ENCODE measurements at regions not wholly inside any gene's neighbourhood (a gene's known extent, or its start where the extent isn't known, plus 50 kb on each side); places are given as distances from the start of the nearest gene placed in this dataset.

DNA sequence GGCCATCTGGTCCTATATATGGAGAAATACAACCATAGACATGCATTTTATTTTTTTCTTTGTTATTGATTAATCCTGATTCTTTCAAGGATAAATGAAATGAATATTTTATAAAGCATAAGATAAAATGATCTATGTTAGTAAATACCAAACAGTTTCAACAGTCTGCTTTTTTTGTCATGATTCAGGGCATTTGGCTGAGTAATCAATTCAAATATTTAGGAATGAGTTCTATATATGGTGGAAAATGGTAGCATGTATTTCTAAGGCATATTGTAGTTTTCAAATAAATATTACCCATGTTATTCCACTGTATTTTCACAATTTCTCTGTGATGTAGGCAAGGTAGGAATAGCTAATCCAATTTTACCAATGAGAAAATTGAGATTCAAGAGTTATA lies 287.5 kb upstream of the FKBP1C start (continued):
- TF ChIP-seq, protein P1, sequence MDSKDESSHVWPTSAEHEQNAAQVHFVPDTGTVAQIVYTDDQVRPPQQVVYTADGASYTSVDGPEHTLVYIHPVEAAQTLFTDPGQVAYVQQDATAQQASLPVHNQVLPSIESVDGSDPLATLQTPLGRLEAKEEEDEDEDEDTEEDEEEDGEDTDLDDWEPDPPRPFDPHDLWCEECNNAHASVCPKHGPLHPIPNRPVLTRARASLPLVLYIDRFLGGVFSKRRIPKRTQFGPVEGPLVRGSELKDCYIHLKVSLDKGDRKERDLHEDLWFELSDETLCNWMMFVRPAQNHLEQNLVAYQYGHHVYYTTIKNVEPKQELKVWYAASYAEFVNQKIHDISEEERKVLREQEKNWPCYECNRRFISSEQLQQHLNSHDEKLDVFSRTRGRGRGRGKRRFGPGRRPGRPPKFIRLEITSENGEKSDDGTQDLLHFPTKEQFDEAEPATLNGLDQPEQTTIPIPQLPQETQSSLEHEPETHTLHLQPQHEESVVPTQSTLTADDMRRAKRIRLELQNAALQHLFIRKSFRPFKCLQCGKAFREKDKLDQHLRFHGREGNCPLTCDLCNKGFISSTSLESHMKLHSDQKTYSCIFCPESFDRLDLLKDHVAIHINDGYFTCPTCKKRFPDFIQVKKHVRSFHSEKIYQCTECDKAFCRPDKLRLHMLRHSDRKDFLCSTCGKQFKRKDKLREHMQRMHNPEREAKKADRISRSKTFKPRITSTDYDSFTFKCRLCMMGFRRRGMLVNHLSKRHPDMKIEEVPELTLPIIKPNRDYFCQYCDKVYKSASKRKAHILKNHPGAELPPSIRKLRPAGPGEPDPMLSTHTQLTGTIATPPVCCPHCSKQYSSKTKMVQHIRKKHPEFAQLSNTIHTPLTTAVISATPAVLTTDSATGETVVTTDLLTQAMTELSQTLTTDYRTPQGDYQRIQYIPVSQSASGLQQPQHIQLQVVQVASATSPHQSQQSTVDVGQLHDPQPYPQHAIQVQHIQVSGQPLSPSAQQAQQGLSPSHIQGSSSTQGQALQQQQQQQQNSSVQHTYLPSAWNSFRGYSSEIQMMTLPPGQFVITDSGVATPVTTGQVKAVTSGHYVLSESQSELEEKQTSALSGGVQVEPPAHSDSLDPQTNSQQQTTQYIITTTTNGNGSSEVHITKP (tag by site-specific recombination; IDR thresholded peaks at IDR 0.05): no peak
- no peak for TF ChIP-seq AEBP2 (tag by site-specific recombination; IDR thresholded peaks at IDR 0.05; ENCODE audit: borderline replicate concordance)
- no peak for TF ChIP-seq ZNF248 (tag by site-specific recombination; IDR thresholded peaks at IDR 0.05)
- TF ChIP-seq ZNF473 (tag by site-specific recombination; IDR thresholded peaks at IDR 0.05): no peak
- TF ChIP-seq ZNF211 (tag by site-specific recombination; IDR thresholded peaks at IDR 0.05; ENCODE audit: low read depth): no peak

- TF ChIP-seq, protein P2, sequence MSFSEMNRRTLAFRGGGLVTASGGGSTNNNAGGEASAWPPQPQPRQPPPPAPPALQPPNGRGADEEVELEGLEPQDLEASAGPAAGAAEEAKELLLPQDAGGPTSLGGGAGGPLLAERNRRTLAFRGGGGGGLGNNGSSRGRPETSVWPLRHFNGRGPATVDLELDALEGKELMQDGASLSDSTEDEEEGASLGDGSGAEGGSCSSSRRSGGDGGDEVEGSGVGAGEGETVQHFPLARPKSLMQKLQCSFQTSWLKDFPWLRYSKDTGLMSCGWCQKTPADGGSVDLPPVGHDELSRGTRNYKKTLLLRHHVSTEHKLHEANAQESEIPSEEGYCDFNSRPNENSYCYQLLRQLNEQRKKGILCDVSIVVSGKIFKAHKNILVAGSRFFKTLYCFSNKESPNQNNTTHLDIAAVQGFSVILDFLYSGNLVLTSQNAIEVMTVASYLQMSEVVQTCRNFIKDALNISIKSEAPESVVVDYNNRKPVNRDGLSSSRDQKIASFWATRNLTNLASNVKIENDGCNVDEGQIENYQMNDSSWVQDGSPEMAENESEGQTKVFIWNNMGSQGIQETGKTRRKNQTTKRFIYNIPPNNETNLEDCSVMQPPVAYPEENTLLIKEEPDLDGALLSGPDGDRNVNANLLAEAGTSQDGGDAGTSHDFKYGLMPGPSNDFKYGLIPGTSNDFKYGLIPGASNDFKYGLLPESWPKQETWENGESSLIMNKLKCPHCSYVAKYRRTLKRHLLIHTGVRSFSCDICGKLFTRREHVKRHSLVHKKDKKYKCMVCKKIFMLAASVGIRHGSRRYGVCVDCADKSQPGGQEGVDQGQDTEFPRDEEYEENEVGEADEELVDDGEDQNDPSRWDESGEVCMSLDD (tag by site-specific recombination; IDR thresholded peaks at IDR 0.05): no peak
- TF ChIP-seq PRDM4 (tag by site-specific recombination; IDR thresholded peaks at IDR 0.05): no peak
- POLR2A ChIA-PET: no interaction called here
- CTCF ChIA-PET: no interaction called here
- H3K4me1 ChIP-seq (ENCODE audit: control insufficient read depth, insufficient read depth, low read length): no peaks in the 10 kb centered on the region
- no peaks in the 10 kb centered on the region for H3K9me3 ChIP-seq (ENCODE audit: control insufficient read depth, insufficient read depth, low read depth, low read length)
- H3K36me3 ChIP-seq (ENCODE audit: control insufficient read depth in 2 of 2, insufficient read depth in 1 of 2, low read length in 2 of 2): no peaks in the 10 kb centered on the region
- H3K27ac ChIP-seq (ENCODE audit: extremely low read depth, low read depth, low read length): no peak overlapping the region
- no peak overlapping the region for H3K4me3 ChIP-seq (ENCODE audit: low read depth, low read length)
These were observed 270.4 kb upstream of the FKBP1C start for GRCh38 chr6:62940848-62941247.

DNA sequence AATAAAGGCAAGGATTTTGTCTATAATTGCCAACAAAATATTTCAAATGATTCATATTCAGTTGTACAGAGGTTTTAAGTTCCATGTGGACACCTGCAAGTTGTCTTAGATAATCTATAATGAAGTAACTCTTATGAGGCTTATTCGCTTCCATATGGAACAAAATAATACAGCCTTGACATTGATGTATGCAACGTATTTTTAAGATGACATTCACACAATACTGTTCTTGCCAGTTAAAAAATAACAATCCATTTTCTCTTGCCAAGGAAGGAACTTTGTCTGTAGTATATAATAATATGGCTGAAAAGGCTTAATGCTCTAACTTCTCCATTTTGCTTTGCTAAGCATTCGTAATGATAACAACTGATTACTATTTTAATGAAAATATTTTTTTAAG lies 269.3 kb upstream of the FKBP1C start:
- ChIA-PET POLR2A (no interaction called here), CTCF (interaction anchor here (1.1 kb wide), 1 partner anchor 11 kb away, joined by 3 read pairs; no protein-coding TSS in a partner anchor)
- TF ChIP-seq WT1 (tag by site-specific recombination; IDR thresholded peaks at IDR 0.05) (no peak), ZNF148 (tag by site-specific recombination; IDR thresholded peaks at IDR 0.05; ENCODE audit: borderline replicate concordance) (no peak), ZNF19 (tag by site-specific recombination; IDR thresholded peaks at IDR 0.05; ENCODE audit: low read depth) (no peak), ZNF521 (tag by site-specific recombination; IDR thresholded peaks at IDR 0.05) (no peak)
- H3K4me1 ChIP-seq (ENCODE audit: control insufficient read depth, insufficient read depth, low read length): no peaks in the 10 kb centered on the region
- H3K4me3 ChIP-seq (ENCODE audit: low read depth, low read length): no peak overlapping the region
- no peak overlapping the region for H3K27ac ChIP-seq (ENCODE audit: extremely low read depth, low read depth, low read length)
- no peaks in the 10 kb centered on the region for H3K36me3 ChIP-seq (ENCODE audit: control insufficient read depth in 2 of 2, insufficient read depth in 1 of 2, low read length in 2 of 2)
- no peaks in the 10 kb centered on the region for H3K9me3 ChIP-seq (ENCODE audit: control insufficient read depth, insufficient read depth, low read depth, low read length)
